Activated CD4-positive, alpha-beta T cell treated with anti-CD3 and anti-CD28 coated beads, Interleukin-2, Interleukin-6, amounts not matched to agents 100 ng/mL and 50 ng/mL, durations not matched to agents 16 hours and 8 hours (primary cell): ENCODE measurements at regions not wholly inside any gene's neighbourhood (a gene's known extent, or its start where the extent isn't known, plus 50 kb on each side); places are given as distances from the start of the nearest gene placed in this dataset.
A peak's percentile ranks its signal among the peaks of the same experiment; 100 is the strongest.
"Not testable (repeated sequence)": the region's sequence is repeated elsewhere in the genome, so short reads cannot be mapped to it uniquely, and the experiment has no call there.

Experiments used
- DNase-seq: peaks from one replicate; pipeline ENCODE4 v3.0.0-alpha.2; 2020

- DNase-seq, result no peak
Observed at GRCh38 chr3:83251490-83251889, 1490.0 kb upstream of the GBE1 start.

GRCh38 chr3:83250613-83251012, 1489.2 kb upstream of the GBE1 start:
- no peak for DNase-seq

GRCh38 chr3:83248454-83248853, 1487.0 kb upstream of the GBE1 start:
- no peak for DNase-seq

GRCh38 chr3:83235180-83235814, 1473.9 kb upstream of the GBE1 start:
- no peak for DNase-seq

- no peak for DNase-seq
Observed at GRCh38 chr3:83233715-83234114, 1472.3 kb upstream of the GBE1 start.

- no peak for DNase-seq
Observed at GRCh38 chr3:83230841-83231240, 1469.4 kb upstream of the GBE1 start.

GRCh38 chr3:83230376-83230775, 1468.9 kb upstream of the GBE1 start:
- no peak for DNase-seq

- DNase-seq, result no peak
Observed at GRCh38 chr3:83226751-83227150, 1465.3 kb upstream of the GBE1 start.

GRCh38 chr3:83224101-83224868, 1462.8 kb upstream of the GBE1 start:
- no peak for DNase-seq

GRCh38 chr3:83218383-83219200, 1457.1 kb upstream of the GBE1 start:
- no peak for DNase-seq

GRCh38 chr3:83217595-83218118, 1456.2 kb upstream of the GBE1 start:
- DNase-seq, result not testable (repeated sequence)

- DNase-seq, result no peak
Observed at GRCh38 chr3:83216919-83217594, 1455.6 kb upstream of the GBE1 start.

- DNase-seq, result no peak
Observed at GRCh38 chr3:83195243-83195642, 1433.8 kb upstream of the GBE1 start.

GRCh38 chr3:83193526-83193925, 1432.1 kb upstream of the GBE1 start:
- no peak for DNase-seq

- DNase-seq, result no peak
Observed at GRCh38 chr3:83189634-83190033, 1428.2 kb upstream of the GBE1 start.

- no peak for DNase-seq
Observed at GRCh38 chr3:83169473-83169872, 1408.0 kb upstream of the GBE1 start.

GRCh38 chr3:83150896-83151295, 1389.5 kb upstream of the GBE1 start:
- no peak for DNase-seq

- no peak for DNase-seq
Observed at GRCh38 chr3:83140983-83141382, 1379.5 kb upstream of the GBE1 start.

GRCh38 chr3:83131236-83131635, 1369.8 kb upstream of the GBE1 start:
- no peak for DNase-seq

GRCh38 chr3:83122774-83123350, 1361.4 kb upstream of the GBE1 start:
- peak; percentile 4 for DNase-seq

GRCh38 chr3:83093222-83093572, 1331.8 kb upstream of the GBE1 start:
- DNase-seq, result no peak

- no peak for DNase-seq
Observed at GRCh38 chr3:83092521-83093221, 1331.2 kb upstream of the GBE1 start.
